Activated T-cell treated with anti-CD3 and anti-CD28 coated beads for 1 hour (primary cell): ENCODE measurements at regions not wholly inside any gene's neighbourhood (a gene's known extent, or its start where the extent isn't known, plus 50 kb on each side); places are given as distances from the start of the nearest gene placed in this dataset.
"Not testable (repeated sequence)": the region's sequence is repeated elsewhere in the genome, so short reads cannot be mapped to it uniquely, and the experiment has no call there.

Source experiments
- DNase-seq: peaks from one replicate; pipeline ENCODE4 v3.0.0-alpha.2; 2020; ENCODE audit warnings: low read depth

DNA sequence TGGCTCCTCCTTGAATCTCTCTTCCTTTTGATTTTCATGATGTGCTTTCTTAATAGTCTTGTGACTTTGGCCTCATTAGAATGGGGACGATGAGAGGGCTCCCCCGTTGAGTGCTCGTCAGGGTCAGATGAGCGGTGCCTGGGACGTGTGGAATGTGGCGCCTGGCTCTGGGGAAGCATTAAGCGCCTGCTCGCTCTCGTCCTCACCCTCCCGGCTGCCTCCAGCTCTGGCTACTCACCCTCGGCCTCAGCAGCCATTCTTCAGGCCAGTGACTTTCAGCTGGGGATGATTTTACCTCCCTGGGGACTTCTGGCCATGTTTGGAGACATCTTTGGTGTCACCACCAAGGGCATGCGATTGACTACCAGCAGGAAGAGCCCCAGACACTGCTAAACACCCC is 69.7 kb downstream of the RPS6KA4 start:
- no peak for DNase-seq

DNA sequence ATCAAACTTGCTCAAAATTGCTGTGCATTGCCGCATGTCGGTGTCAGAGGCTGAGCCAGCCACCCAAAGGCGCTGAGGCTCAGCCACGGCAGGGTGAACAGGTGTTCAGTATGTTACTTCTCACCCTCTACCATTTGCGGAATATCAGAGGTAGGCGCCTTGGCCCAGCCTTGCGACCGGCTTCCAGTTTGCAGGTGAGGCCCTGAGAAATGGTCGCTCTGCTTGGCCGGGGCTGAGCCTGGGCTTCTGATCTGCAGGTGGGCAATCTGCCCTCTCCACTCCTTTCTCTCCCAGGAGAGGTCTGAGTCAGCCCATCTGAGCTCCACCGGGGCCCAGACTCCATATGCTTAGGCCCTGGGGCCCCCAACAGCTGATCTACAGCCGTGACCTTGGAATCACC is 71.0 kb downstream of the RPS6KA4 start:
- DNase-seq, result no peak

DNA sequence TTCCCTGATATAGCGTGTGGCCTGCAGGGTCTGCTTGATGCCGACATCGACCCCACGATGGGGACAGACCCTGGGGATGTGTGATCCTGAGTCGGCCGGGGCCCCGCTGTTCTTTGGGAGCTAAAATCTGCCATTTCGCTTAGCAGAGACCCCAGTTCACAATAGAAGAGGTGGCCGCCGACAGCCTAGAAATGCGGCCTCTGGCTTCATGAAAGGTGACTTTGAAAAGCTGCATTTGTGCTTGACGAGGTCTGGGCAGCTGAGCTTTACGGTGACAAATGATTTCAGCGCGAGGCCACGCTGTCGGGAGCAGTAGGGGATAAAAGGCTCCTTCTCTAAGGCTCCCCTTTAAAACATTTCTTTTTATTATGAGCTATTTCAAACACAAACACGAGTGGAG is 71.7 kb downstream of the RPS6KA4 start:
- no peak for DNase-seq

DNA sequence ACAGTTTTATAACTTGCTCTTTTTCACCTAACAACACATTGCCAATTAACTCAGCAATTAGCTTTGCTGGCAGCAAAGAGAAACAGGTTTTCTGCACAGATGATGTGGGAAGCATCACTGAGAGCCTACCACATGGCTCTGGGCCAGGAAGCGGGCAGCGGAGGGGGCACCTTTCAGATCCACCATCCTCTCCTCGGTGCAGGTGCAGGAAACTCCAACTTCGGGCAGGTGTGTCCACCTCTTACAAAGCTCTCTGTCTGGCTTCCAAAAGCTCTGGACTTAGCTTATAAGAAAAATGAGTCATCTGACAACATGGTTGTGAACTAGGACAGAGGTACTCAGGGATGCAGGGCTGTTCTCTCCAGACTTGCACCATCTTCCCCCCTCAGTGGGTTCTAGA is 77.0 kb downstream of the RPS6KA4 start:
- no peak for DNase-seq

DNA sequence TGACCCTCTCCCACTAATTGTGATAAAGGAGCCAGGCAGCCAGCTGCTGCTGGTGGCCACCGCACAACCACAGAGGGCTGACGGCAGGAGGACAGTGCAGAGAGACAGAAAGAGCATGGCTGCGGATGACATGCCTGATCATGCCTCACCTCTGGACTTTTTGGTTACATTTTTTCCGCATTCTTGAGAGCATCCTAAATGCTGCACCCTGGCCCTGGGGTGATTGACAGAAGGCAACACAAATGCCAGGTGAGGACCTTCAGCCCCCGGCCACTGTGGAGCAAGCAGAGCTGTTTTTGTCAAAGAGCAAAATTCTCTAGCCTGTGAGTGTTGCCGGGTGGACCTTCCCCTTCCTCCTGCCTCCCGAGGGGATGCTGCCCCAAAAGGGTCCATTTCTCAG is 78.5 kb downstream of the RPS6KA4 start:
- no peak for DNase-seq

DNA sequence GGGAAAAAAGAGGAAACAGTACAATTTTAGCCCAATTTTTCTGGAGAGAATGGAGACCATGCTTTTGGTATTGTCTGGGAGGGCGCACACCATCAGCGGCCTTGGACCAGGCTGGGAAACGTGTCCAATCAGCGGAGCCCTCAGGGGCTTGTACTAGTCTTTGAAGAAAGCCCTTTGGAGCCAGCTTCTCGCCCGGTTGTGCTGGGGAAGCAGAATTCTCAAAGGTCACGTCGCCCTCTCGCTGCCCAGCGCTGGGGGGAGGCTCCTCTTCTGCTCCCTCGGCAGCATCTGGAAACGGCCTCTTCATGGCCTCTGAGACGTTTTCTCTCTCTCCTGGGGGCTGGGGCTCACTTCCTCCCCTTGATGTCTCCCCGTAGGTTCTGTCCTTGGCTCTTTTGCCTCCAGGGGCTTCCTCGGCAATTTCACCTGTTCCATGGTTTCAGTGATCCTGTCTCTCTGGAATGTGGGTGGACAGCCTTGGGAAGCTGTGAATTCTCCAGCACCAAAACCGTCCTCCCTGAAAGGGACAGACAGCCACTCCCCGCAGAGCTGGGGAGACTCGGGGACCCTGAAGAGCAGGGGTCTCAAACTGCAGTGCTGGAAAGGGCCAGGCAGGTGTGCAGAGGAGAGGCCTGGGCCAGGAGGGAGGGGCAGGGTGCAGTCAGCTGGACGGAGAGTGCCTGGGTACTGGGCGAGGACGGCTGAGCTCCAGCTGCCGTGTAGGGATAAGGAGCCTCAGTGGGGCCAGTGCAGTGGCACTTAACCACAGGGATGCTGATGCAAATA is 80.2 kb downstream of the RPS6KA4 start:
- no peak for DNase-seq

DNA sequence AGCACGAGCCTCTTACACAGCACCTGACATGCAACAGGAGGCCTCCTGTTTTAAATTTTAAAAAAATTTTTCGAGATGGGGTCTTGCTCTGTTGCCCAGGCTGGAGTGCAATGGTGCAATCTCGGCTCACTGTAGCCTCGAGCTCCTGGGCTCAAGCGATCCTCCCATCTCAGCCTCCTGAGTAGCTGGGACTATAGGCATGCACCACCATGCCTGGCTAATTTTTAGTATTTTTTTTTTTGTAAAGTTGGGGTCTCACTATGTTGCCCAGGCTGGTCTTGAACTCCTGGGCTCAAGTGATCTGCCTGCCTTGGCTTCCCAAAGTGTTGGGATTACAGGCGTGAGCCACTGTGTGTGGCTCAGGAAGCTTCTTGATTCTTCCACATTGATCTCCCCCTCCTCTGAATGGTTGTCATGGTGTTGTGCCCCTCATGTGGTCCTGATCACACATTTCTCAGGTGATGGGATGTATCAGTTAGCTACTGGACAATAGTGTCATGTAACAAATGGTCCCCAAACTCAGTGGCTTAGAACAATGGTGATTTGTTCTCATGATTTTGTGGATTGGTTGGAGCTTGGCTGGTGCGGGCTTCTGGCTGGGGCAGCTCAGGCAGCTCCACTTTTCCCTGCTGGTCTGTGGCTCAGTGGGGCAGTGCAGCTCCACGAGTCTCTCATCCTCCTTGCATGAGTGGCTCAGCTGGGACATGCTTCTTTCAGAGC is 81.0 kb downstream of the RPS6KA4 start:
- DNase-seq, result not testable (repeated sequence)

DNA sequence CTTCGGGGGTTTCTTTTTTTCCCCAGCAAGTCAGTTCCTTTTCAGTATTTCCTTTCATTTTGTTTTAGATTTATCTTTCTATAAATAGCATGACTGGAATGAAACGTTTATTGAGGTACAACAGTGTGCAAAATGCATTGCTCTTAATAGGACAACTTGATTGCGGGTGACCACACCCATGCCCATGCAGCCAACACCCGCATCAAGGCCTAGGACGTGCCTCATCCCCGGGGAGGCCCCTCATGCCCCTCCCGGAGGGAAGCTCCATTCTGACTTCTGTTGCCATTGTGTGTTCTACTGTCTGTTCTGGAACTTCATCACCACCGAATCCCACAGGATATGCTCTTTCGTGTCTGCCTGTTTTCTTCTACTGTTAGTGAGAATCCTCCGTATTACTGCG is 82.2 kb downstream of the RPS6KA4 start:
- DNase-seq, result no peak

DNA sequence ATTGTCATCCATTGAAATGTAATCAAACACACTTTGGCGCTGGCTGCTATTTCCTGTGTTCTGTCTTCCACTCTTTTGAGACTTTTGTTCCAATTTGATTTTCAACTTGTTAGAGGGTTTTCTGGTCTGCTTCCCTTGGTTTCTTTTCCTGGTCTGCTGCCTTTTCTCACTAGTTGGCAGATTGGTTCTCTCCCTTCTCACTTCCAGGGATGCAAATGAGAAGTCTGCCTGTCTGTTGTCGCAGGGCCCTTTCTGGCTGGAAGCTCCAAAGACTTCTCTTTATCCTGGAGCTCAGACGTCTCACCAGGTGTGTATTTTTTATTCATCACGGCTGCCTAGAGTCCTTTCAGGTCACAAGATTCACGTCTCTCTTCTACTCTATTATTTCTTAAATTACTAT is 84.0 kb downstream of the RPS6KA4 start:
- no peak for DNase-seq

DNA sequence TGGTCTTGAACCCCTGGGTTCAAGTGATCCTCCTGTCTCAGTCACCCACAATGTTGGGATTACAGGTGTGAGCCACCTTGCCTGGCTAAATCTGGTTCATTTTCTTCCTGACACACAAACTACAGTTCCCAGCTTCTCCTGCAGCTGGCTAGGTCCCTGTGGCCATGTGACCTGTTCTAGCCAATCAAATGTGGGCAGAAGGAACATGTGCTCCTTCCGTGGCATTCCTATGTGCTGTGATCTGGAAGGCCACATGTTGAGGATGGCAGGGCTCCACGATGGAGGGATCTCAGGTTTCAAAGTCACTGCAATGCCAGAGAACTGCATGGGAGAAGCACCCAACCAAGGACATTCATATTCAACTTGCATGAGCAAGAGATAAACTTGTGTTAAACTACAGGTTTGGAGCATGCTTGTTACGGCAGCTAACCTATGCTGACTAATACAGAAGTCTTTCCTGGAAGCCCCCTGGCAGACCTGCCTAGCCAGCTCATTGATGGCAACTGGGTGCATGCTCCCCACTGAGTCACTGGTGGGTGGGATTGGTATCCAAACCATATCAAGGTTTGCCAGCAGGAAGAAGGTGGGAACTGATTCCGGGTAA is 86.0 kb downstream of the RPS6KA4 start:
- DNase-seq, result no peak

DNA sequence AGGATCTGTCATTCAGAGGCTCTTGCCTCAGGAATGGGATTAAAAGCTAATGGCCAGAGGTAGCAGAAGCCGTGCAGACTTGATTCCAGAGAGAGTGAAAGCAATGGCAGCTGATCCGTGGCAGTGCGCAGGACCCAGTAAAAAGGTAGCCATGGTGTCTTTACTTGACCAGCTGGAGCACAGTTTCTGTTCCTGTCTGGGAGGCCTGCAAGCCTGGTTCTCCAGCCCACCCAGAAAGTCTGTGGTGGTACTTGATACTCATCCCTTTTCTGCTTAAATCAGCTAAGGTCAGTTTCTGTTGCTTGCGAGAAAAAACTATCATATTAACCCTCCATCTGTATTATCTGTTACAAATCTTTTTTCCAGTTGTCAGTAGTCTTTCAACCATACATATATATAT is 86.7 kb downstream of the RPS6KA4 start:
- DNase-seq, result no peak

DNA sequence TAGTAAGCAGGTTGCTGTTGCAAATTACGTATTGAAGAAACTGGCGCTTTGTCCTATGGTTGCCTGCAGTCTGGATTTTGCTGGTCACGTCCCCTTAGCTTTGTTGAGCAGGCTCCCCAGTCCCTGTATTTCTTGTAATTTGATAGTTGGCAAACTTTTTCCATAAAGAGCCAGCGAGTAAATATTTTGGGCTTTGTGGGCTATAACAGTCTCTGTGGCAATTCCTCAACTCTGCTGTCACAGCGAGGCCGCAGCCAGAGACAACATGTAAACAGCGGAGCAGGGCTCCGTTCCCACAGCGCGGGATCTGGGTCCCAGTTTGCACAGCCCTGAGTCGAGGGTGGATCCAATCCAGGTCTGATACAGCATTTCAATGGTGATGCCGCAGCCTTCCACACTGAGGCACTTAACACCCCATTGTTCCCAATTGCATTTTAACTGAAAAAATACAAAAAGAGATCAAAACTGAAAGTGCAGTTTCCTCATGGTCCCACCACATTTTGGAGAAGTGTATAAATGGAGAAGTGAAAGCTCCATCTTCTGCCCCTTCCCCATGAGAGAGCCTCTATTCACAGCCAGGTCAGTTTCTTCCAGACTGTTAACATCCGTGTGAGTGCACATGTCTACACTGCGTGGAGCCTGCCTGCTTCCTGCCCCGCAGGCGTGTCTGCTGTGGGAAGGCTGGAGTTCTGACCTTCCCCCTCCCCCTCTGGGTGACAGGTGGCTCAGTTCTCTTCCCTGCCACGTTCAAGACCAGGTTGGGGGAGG is 89.1 kb downstream of the RPS6KA4 start:
- DNase-seq, result no peak

DNA sequence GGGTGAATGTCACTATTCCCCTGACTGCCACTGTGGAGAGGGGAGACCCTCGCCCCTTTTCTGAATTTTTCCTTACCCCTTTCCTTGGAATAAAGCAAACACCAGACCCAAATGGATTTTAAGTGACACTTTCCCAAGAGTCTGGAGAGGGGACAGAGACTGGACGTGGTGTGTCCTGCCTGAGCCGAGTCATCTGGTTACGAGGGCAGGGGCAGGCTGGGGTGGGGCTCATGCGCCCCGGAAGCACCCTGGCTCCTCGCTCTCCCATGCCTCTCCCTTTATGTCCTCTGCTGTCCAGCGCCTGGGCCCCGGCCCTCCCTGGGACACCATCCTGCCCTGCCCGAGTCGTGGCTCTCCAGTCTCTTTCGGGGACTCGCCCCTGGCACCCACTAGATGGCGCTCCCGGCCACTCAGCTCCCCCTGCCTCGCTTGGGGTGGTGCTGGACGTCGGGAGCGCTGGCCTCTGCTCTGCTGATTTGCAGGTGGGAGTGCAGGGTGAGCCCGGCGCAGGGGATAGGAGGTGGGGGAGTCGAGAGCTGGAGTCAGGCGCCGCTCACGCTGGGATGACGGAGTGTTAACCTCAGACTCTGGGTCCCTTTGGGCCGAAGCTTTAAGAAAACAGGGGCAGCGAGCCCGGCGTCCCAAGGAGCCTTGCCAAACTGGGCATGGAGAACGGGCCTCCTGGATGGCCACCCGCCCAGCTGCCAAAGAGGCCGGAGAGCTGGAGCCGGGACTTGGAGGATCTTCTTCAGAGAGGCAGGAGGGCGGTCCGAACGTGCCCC is 89.8 kb downstream of the RPS6KA4 start:
- DNase-seq, result peak; percentile 62

DNA sequence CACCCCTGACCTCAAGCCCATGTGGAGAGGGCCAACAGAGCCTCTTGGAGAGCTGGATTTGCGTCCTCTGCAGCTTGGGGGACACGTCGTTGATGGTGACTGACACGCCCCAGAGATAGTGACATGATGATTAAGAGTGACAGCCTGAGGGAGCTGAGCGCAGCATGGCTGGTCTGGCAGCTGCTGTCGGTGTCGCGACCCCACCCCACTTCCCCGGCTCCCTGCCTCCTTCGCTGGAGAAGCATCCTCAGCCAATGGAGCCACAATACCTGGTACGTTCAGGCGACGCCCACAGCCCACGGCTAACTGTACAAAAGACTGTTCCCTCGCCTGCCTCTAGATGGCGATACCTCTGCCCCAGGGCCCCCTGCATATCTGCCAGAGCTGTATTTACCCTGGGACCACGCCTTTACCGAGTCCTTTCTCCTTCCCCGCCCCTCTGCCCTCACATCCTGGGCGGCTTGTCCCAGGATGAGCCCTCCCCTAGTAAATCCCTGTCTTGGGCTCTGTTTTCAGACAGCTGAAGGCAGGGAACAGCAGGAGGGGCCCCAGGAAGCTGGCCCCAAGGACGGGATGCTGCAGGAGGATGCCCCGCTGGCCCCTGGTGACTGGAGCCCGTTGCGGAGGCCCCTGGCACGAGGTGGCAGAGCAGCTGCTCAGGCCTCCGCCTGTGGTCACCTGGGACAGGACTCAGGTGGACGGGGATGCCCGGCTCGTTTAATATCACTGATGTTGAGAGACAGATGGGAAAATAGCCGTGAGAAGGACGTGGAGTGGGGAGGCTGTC is 90.6 kb downstream of the RPS6KA4 start:
- peak; percentile 57 for DNase-seq

DNA sequence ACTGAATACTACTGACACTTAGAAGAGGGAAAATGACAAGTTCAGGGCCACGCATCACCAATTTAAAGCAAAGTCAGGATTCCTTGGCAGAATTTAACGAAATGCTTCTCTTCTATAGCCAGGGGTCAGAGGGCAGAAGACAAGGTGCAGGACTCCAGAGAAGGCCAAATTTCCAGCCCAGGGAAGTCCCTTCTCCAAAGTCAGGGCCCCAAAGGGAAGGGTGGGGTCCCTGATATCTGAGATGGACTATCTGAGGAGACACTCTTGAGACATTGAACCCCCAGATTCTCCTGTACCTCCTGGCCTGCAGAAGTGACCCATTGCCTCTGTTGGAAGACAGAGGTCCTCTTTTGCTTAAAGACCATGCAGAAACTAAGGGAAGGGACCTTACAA is 91.2 kb downstream of the RPS6KA4 start:
- no peak for DNase-seq

DNA sequence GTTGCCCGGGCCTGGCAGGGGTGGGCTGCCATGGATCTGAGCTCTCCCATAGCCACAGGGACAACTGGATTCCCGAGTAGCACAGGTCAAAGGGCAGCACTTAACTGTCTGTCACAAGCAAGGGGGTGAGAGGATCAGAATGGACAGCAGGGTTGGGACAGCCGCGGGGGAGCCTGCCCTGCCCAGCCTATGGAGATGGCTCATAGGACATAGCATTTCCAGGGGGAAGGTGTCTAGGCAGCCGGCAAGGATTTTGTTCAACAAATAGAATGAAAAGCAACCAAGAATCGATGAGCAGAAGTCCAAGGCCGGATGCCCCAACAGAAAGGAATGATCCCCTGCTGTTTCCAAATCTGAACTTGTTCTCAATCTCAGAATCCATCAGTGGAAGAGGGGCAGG is 92.9 kb downstream of the RPS6KA4 start:
- no peak for DNase-seq

DNA sequence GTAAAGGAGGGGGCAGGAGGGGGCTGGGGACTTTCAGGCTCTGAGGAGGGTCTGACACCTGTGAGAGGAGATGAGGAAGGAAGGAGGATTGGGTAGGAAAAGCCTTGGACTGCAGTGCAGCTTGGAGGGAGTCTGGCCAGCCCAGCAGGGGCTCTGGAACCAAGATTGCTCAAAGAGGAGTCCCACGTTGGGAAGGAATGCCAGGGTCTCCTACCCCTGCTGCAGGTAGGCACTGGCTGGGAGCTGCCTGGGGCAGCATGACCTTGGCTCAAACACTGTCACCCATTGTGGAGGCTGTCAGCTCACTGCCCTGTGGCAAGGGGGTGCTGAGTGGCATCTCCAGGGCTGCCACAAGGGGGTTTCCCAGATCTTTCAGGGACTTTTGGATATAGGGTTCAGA is 94.5 kb downstream of the RPS6KA4 start:
- DNase-seq, result no peak

DNA sequence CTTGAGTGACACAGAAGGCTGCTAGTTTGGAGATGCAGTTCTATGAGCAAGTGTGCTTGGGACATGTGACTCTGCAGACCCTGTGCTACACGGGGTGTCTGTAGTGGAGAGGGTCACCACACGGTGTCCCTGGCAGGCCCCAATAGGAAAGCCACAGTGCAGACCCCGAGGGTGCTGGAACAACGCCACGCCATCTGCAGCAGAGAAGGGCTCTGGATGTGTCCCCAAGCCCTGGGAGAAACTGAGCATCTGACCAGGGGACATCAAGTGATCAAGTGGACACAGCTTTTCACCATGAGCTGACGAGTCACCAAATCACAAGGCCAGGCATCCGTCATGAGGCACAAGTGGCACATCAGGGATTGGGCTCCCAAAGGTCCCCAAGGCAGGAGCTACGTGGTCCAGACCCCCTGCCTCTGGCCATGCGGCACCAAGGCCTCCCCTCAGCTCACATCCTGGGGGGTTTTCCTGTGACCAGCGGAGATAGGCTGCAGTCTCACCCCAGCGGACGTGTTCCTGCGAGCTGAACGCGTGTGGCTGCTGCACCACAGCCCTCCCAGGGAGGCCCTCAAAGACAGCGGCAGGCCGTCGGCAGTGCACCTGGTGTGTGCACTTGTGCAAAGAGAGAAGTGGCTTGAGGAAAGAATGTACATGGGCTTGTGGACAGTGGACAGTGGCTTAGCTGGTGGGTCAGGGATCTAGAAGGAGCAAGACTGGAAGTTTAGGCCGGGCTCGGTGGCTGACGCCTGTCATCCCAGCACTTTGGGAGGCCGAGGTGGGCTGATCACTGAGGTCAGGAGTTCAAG is 96.7 kb downstream of the RPS6KA4 start:
- DNase-seq, result no peak

DNA sequence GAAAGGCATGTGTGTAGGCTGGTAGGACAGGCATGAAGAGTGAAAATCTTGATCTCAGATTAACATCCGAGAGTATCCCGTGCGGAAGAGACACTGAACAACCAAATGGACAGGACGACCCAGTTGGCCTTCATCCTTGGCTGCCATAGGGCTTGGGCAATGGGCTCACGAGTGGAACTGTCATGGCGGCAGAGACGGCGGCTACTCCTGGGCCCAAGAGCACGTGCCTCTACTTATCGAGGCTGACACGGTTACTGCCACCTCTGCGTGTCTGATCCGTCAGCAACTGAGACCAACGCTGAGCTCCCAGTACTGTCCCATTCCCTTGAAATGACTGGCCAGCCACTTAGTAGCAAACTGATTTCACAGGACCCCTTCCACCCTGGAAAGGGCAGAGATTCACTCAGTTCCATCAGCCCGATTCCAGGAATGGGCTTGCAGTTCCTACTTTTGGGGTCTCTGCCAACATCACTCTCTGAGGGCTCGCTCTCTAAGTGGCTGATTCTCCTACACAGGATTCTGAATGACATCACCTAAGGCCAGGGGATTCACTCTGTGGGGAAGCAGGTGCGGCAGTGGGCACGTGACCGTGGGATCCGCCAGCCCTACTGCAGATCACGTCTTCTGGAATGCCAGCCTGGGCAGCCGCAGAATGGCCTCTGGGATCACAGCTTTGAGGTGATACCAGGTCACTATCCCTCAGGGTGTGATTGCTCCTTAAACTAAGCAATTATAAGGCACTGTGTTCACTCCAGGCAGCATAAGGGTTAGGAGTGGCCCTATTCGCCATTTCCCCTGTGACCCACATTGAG is 97.8 kb downstream of the RPS6KA4 start:
- DNase-seq, result no peak
